H1 (cell line): ENCODE measurements at regions not wholly inside any gene's neighbourhood (a gene's known extent, or its start where the extent isn't known, plus 50 kb on each side); places are given as distances from the start of the nearest gene placed in this dataset.

Source experiments
- ASH2L ChIP-seq: fragments of 200-600, 300-600 bp; sonication (generic); IDR thresholded peaks from one replicate; pipeline ENCODE4 v1.7.1; 2017; ENCODE audit warnings: low read length
- GABPA ChIP-seq: IDR thresholded peaks from 2 replicates; pipeline ENCODE4 v1.6.1; 2011; ENCODE audit warnings: mild to moderate bottlenecking, low read length, moderate library complexity, borderline replicate concordance; ENCODE audit not compliant: insufficient read depth

- TF ChIP-seq ASH2L (no peak), GABPA (no peak)
These were observed 471.5 kb downstream of the OCA2 start (continued) for GRCh38 chr15:27627623-27628022.
